HepG2 (cell line): ENCODE measurements at regions not wholly inside any gene's neighbourhood (a gene's known extent, or its start where the extent isn't known, plus 50 kb on each side); places are given as distances from the start of the nearest gene placed in this dataset.
"Not testable (repeated sequence)": the region's sequence is repeated elsewhere in the genome, so short reads cannot be mapped to it uniquely, and the experiment has no call there.

Experiments
- ATAC-seq: fragments of 200-7000 bp; cut with Tn5 transposase; 3 replicates; pipeline ENCODE4 v1.9.1; 2020; ENCODE audit warnings: mild to moderate bottlenecking, moderate library complexity
- BruUV-seq: library from RNA; stranded (reverse); fragments of 400-500 nt; replicated peaks from 2 replicates; lab custom pipeline; 2021; lab: Mats Ljungman, UMichigan
- CTCF ChIA-PET: fragments of 300-600 bp; formaldehyde crosslinking; extraction: SDS; loops from one replicate; lab custom pipeline; 2021; ENCODE audit warnings: low total read pairs, inconsistent platforms, low intra/inter-chr PET ratio; lab: Yijun Ruan, JAX
- POLR2A ChIA-PET: fragments of 350-600 bp; sonication (Branson Sonifier 250); formaldehyde crosslinking; loops from one replicate; lab custom pipeline; 2020; ENCODE audit warnings: antibody characterized with exemption, inconsistent platforms; lab: Yijun Ruan, JAX
- DNase-seq: peaks from one replicate; pipeline ENCODE4 v3.0.0-alpha.2; 2015; ENCODE audit warnings: low spot score
- FAIRE-seq: peaks from 3 replicates; lab custom pipeline; 2011; peaks lifted over from hg19 to GRCh38; lab: Jason Lieb, UNC
- H2AFZ ChIP-seq: one replicate; pipeline ENCODE4 v1.6.1; 2011; ENCODE audit warnings: low read length, inconsistent platforms
- H3K27ac ChIP-seq: fragments of 300-600 bp; 3 replicates; pipeline ENCODE4 v1.8.0; 2011; ENCODE audit warnings: mixed run types, mild to moderate bottlenecking, mixed read lengths, low read length, inconsistent platforms; ENCODE audit not compliant: insufficient read depth; ENCODE audit errors: extremely low read length
- H3K27me3 ChIP-seq, 2 experiments: fragments of 200-600 bp in 1 of 2; 2 replicates in 1 of 2; 3 replicates in 1 of 2; pipeline versions ENCODE4 v1.6.0 to v1.8.0; 2011; ENCODE audit warnings: low read length in 2 of 2, mild to moderate bottlenecking in 2 of 2, moderate library complexity in 2 of 2, inconsistent platforms in 1 of 2; ENCODE audit not compliant: insufficient read depth in 2 of 2, control insufficient read depth in 1 of 2
- H3K36me3 ChIP-seq, 2 experiments: fragments of 200-600 bp in 1 of 2; replicated peaks in 1 of 2; 2 replicates in 1 of 2; 3 replicates in 1 of 2; pipeline versions ENCODE4 v1.5.1 to v1.8.0; 2011; ENCODE audit warnings: low read length in 2 of 2, inconsistent platforms in 1 of 2; ENCODE audit not compliant: insufficient read depth in 2 of 2, control insufficient read depth in 1 of 2
- H3K4me1 ChIP-seq: 2 replicates; pipeline ENCODE4 v1.5.1; 2012; ENCODE audit warnings: low read length, inconsistent platforms; ENCODE audit not compliant: insufficient read depth
- H3K4me2 ChIP-seq: 2 replicates; pipeline ENCODE4 v1.6.0; 2011; ENCODE audit warnings: low read depth, low read length, inconsistent platforms
- H3K4me3 ChIP-seq, 3 experiments: fragments of 200-600 bp in 1 of 3; sonication (generic), shearing (Covaris generic) in 1 of 3; replicated peaks in 1 of 3; 2 replicates each; pipeline ENCODE4 v1.5.1; 2011 to 2016; ENCODE audit warnings: low read length in 3 of 3, inconsistent platforms in 2 of 3, low read depth in 2 of 3, mild to moderate bottlenecking in 2 of 3, control low read depth in 1 of 3, mixed read lengths in 1 of 3; ENCODE audit not compliant: insufficient read depth in 1 of 3
- H3K79me2 ChIP-seq: one replicate; pipeline ENCODE4 v1.6.1; 2011; ENCODE audit warnings: low read length, inconsistent platforms; ENCODE audit not compliant: insufficient read depth
- H3K9ac ChIP-seq: 2 replicates; pipeline ENCODE4 v1.6.0; 2011; ENCODE audit warnings: mild to moderate bottlenecking, low read depth, low read length, inconsistent platforms; ENCODE audit not compliant: insufficient read depth
- H3K9me3 ChIP-seq: 2 replicates; pipeline ENCODE4 v1.5.1; 2012; ENCODE audit warnings: mild to moderate bottlenecking, low read length
- H4K20me1 ChIP-seq: 2 replicates; pipeline ENCODE4 v1.6.0; 2011; ENCODE audit warnings: inconsistent platforms, mild to moderate bottlenecking, low read length, moderate library complexity; ENCODE audit not compliant: insufficient read depth
- AHDC1 ChIP-seq: sonication (generic); formaldehyde crosslinking; IDR thresholded peaks from 2 replicates; pipeline ENCODE4 v1.5.1; 2020; ENCODE audit warnings: mild to moderate bottlenecking, missing genetic modification reagents, borderline replicate concordance
- DBP ChIP-seq: sonication (generic); formaldehyde crosslinking; IDR thresholded peaks from 2 replicates; pipeline ENCODE4 v1.4.0; 2020; ENCODE audit warnings: missing genetic modification reagents; ENCODE audit errors: not compliant biosample characterization
- SRY ChIP-seq: sonication (generic); formaldehyde crosslinking; IDR thresholded peaks from 2 replicates; pipeline ENCODE4 v1.8.0; 2022; ENCODE audit warnings: mild to moderate bottlenecking, missing genetic modification reagents
- TRIM24 ChIP-seq: sonication (generic); formaldehyde crosslinking; IDR thresholded peaks from 2 replicates; pipeline ENCODE4 v1.8.0; 2022; ENCODE audit warnings: mild to moderate bottlenecking, missing genetic modification reagents
- ZNF646 ChIP-seq: sonication (generic); formaldehyde crosslinking; IDR thresholded peaks from 2 replicates; pipeline ENCODE4 v1.9.0; 2021; ENCODE audit warnings: mild to moderate bottlenecking, missing genetic modification reagents
- WGBS: methylation state at CpG from one replicate; pipeline ENCODE4 v1.1.6; 2017; ENCODE audit warnings: low lambda C conversion rate; 5-methylcytosine and 5-hydroxymethylcytosine counted together
- in situ Hi-C: cut with HindIII; loops from 2 replicates; pipeline ENCODE4 v1.10.0; 2017; ENCODE audit warnings: low pct_unique_long_range_greater_than_20kb; ENCODE audit not compliant: extremely low pct_ligation_motif_present
- intact Hi-C: fragments of 100-400 bp; cut with micrococcal nuclease; formaldehyde crosslinking; loops from one replicate; pipeline ENCODE4 v1.10.0; 2022; ENCODE audit not compliant: unreplicated experiment

- no peak for TF ChIP-seq DBP (CRISPR knock-in tag)
- no peak for TF ChIP-seq TRIM24 (CRISPR knock-in tag)
- TF ChIP-seq AHDC1 (CRISPR knock-in tag), result no peak
- no peak for TF ChIP-seq SRY (CRISPR knock-in tag)
- TF ChIP-seq ZNF646, result no peak
Observed at GRCh38 chr3:110362751-110363150, 708.9 kb upstream of the NECTIN3 start (continued).

GRCh38 chr3:110367289-110367688 is 704.3 kb upstream of the NECTIN3 start:
- H3K4me3 ChIP-seq, ATAC-seq, H3K4me2 ChIP-seq, H4K20me1 ChIP-seq, POLR2A ChIA-PET, H2AFZ ChIP-seq, H3K9ac ChIP-seq, H3K27me3 ChIP-seq, DNase-seq, H3K9me3 ChIP-seq, intact Hi-C loops, BruUV-seq, FAIRE-seq, H3K36me3 ChIP-seq, in situ Hi-C loops, H3K79me2 ChIP-seq, CTCF ChIA-PET, H3K4me1 ChIP-seq, H3K27ac ChIP-seq: not testable (repeated sequence)
- 85% methylated on average over 12 of the region's 13 CpGs for WGBS
